Hepatocyte (in vitro differentiated cells): ENCODE measurements at regions not wholly inside any gene's neighbourhood (a gene's known extent, or its start where the extent isn't known, plus 50 kb on each side); places are given as distances from the start of the nearest gene placed in this dataset.

Experiments
- DNase-seq: peaks from one replicate; pipeline ENCODE4 v3.0.0-alpha.2; 2016; ENCODE audit warnings: low spot score
- H2AFZ ChIP-seq: fragments of 200-600 bp; sonication (generic); 2 replicates; pipeline ENCODE4 v1.6.0; 2016; ENCODE audit warnings: antibody characterized with exemption, mild to moderate bottlenecking
- H3K27ac ChIP-seq: fragments of 200-600 bp; sonication (generic); 2 replicates; pipeline ENCODE4 v1.5.1; 2016; ENCODE audit warnings: mild to moderate bottlenecking
- H3K27me3 ChIP-seq: fragments of 200-600 bp; sonication (generic); 2 replicates; pipeline ENCODE4 v1.6.1; 2016
- H3K36me3 ChIP-seq: fragments of 200-600 bp; sonication (generic); replicated peaks from 2 replicates; pipeline ENCODE4 v1.5.1; 2016; ENCODE audit warnings: low read depth; ENCODE audit not compliant: insufficient read depth
- H3K4me1 ChIP-seq: fragments of 200-600 bp; sonication (generic); 2 replicates; pipeline ENCODE4 v1.5.1; 2016; ENCODE audit warnings: mild to moderate bottlenecking, moderate library complexity; ENCODE audit not compliant: insufficient read depth
- H3K4me2 ChIP-seq: fragments of 200-600 bp; sonication (generic); 2 replicates; pipeline ENCODE4 v1.6.0; 2016
- H3K4me3 ChIP-seq: fragments of 200-600 bp; sonication (generic); 2 replicates; pipeline ENCODE4 v1.5.1; 2016; ENCODE audit warnings: mild to moderate bottlenecking
- H3K79me2 ChIP-seq: fragments of 200-600 bp; sonication (generic); 2 replicates; pipeline ENCODE4 v1.6.0; 2017; ENCODE audit warnings: mild to moderate bottlenecking
- H3K9me2 ChIP-seq: fragments of 200-600 bp; sonication (generic); replicated peaks from 2 replicates; pipeline ENCODE4 v1.6.0; 2017; ENCODE audit warnings: mild to moderate bottlenecking; ENCODE audit not compliant: insufficient read depth
- H3K9me3 ChIP-seq: fragments of 200-600 bp; sonication (generic); 2 replicates; pipeline ENCODE4 v1.5.1; 2016; ENCODE audit warnings: low read depth, mild to moderate bottlenecking
- H4K20me1 ChIP-seq: fragments of 200-600 bp; sonication (generic); 2 replicates; pipeline ENCODE4 v1.6.0; 2016; ENCODE audit warnings: mild to moderate bottlenecking; ENCODE audit not compliant: insufficient read depth, poor library complexity, severe bottlenecking
- EZH2 ChIP-seq: fragments of 200-600 bp; sonication (generic); IDR thresholded peaks from 2 replicates; pipeline ENCODE4 v1.6.1; 2016; ENCODE audit warnings: antibody characterized with exemption, mild to moderate bottlenecking, borderline replicate concordance
- EZH2phosphoT487 ChIP-seq: fragments of 200-600 bp; sonication (generic); IDR thresholded peaks from one replicate; pipeline ENCODE4 v1.6.1; 2018; ENCODE audit warnings: antibody characterized with exemption, mild to moderate bottlenecking, low read depth, moderate library complexity; ENCODE audit not compliant: unreplicated experiment, severe bottlenecking
- WGBS: methylation state at CpG from one replicate; pipeline ENCODE4 v1.1.6; 2016; ENCODE audit warnings: low lambda C conversion rate; ENCODE audit errors: missing lambda C conversion rate; 5-methylcytosine and 5-hydroxymethylcytosine counted together
- TF ChIP-seq, protein P1 (sequence below): fragments of 200-600 bp; sonication (generic); IDR thresholded peaks from 2 replicates; pipeline ENCODE4 v1.5.1; 2016; ENCODE audit warnings: antibody characterized with exemption, mild to moderate bottlenecking; ENCODE audit not compliant: poor library complexity

DNA sequence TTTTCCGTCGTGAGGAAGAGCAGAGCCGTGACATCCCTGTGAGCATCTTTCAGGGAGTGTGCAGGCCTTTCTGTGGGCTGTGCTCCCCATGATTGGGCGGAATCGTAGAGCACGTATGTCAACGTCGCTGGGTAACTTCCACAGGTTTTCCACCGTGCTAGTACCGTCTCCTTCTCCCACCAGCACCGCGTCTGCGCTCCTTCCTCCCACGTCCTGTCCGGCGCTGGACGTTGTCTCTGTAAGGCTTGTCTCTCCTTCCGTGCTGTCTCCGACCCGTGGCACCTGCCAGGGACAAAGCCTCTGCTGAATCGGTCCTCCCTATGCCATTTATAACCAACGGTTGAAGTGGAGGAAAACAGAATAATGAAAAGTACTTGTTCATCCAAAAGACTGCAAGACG, 386.7 kb downstream of the BRD1 start:
- Histone ChIP-seq H3K79me2 (no peaks in the 10 kb centered on the region), H3K4me3 (no peak overlapping the region), H3K4me1 (no peaks in the 10 kb centered on the region), H2AFZ (no peak overlapping the region), H3K4me2 (no peak overlapping the region), H3K36me3 (no peaks in the 10 kb centered on the region), H3K9me2 (no peaks in the 10 kb centered on the region), H3K27ac (no peak overlapping the region), H3K9me3 (no peaks in the 10 kb centered on the region), H3K27me3 (no peaks in the 10 kb centered on the region), H4K20me1 (no peaks in the 10 kb centered on the region)
- 95% methylated on average over 19 of the region's 23 CpGs for WGBS
- no peak for DNase-seq
- TF ChIP-seq EZH2phosphoT487 = no peak
- TF ChIP-seq, protein P1, sequence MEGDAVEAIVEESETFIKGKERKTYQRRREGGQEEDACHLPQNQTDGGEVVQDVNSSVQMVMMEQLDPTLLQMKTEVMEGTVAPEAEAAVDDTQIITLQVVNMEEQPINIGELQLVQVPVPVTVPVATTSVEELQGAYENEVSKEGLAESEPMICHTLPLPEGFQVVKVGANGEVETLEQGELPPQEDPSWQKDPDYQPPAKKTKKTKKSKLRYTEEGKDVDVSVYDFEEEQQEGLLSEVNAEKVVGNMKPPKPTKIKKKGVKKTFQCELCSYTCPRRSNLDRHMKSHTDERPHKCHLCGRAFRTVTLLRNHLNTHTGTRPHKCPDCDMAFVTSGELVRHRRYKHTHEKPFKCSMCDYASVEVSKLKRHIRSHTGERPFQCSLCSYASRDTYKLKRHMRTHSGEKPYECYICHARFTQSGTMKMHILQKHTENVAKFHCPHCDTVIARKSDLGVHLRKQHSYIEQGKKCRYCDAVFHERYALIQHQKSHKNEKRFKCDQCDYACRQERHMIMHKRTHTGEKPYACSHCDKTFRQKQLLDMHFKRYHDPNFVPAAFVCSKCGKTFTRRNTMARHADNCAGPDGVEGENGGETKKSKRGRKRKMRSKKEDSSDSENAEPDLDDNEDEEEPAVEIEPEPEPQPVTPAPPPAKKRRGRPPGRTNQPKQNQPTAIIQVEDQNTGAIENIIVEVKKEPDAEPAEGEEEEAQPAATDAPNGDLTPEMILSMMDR = no peak
- TF ChIP-seq EZH2 = no peak

DNA sequence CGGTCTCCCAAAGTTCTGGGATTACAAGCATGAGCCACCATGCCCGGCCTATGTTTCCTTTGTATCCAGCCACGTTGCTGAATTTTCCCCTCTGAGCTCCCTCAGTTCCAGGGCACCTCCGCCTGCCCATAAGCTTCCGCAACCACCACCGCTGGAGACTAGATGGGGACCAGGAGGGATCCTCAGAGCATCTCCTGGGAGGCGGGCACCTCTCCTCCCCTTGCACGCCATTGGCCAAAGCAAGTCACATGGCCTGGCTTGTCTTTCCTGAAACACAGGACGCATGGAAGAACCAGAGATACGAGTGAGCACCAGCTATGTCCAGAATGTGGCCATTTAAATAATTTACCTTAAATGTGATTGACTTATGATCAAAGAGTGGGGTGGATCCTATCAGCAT, 388.3 kb downstream of the BRD1 start:
- no peak for DNase-seq
- TF ChIP-seq, protein P1 = no peak
- no peak for TF ChIP-seq EZH2phosphoT487
- TF ChIP-seq EZH2 = no peak

DNA sequence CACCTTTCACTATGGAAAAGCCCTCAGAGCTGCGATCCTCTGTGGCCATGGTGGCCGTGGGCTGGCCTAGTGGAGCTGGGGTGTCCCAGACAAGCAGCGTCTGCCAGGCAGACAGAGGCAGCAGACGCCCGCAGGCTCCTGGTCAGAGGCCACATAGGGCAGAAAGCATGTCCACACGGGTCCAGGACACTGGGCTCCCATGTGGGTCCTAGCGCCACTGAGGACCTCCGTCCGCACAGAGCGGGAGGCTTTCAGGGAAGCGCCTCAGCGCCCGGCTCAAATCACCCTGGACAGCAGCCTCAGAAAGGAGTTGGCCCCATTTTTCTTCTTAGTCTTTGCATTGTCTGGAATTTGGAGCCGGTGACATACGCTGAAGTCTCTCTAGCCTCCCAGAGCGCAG, 389.7 kb downstream of the BRD1 start:
- Histone ChIP-seq H3K4me1 (no peaks in the 10 kb centered on the region), H3K9me3 (no peaks in the 10 kb centered on the region), H3K9me2 (no peaks in the 10 kb centered on the region), H3K4me2 (no peak overlapping the region), H2AFZ (no peak overlapping the region), H3K27ac (no peak overlapping the region), H3K79me2 (no peaks in the 10 kb centered on the region), H3K36me3 (no peaks in the 10 kb centered on the region), H3K4me3 (no peak overlapping the region), H4K20me1 (no peaks in the 10 kb centered on the region), H3K27me3 (no peaks in the 10 kb centered on the region)
- WGBS = 90% methylated on average over 16 of the region's 16 CpGs
- TF ChIP-seq EZH2phosphoT487 (no peak), EZH2 (no peak)
- TF ChIP-seq, protein P1 = no peak
- no peak for DNase-seq

More for the DNA sequence above, 388.3 kb downstream of the BRD1 start:
- Histone ChIP-seq H3K9me3 (no peaks in the 10 kb centered on the region), H3K27ac (no peak overlapping the region), H4K20me1 (no peaks in the 10 kb centered on the region), H2AFZ (no peak overlapping the region), H3K79me2 (no peaks in the 10 kb centered on the region), H3K4me2 (no peak overlapping the region), H3K4me1 (no peaks in the 10 kb centered on the region), H3K9me2 (no peaks in the 10 kb centered on the region), H3K4me3 (no peak overlapping the region), H3K36me3 (no peaks in the 10 kb centered on the region), H3K27me3 (no peaks in the 10 kb centered on the region)
- WGBS = 89% methylated on average over 10 of the region's 10 CpGs

DNA sequence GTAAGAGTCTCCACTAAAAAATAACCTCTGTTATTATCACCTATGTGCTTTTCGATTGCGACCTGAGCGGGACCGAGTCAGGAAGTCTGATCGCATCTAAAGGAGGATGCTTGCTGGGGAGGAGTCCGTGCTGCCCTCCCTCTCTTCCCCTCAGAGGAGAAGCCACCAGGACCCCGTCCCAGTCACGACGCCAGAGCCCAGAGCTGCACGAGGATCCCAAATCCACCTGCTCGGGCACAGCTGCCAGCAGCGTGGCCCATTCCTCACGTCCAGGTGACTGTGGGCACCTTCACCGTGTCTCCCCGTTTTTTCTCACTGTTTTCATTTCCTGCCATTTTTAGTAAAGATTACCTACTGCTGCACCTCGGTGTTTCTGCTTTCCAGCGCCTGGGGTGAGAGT, 390.3 kb downstream of the BRD1 start:
- Histone ChIP-seq H4K20me1 (no peaks in the 10 kb centered on the region), H3K9me3 (no peaks in the 10 kb centered on the region), H3K36me3 (no peaks in the 10 kb centered on the region), H2AFZ (no peak overlapping the region), H3K9me2 (no peaks in the 10 kb centered on the region), H3K27ac (no peak overlapping the region), H3K27me3 (no peaks in the 10 kb centered on the region), H3K4me3 (no peak overlapping the region), H3K4me1 (no peaks in the 10 kb centered on the region), H3K4me2 (no peak overlapping the region), H3K79me2 (no peaks in the 10 kb centered on the region)
- no peak for DNase-seq
- TF ChIP-seq EZH2phosphoT487 (no peak), EZH2 (no peak)
- TF ChIP-seq, protein P1 = no peak
- WGBS = 91% methylated on average over 17 of the region's 17 CpGs
